ENCODE measurements at regions not wholly inside any gene's neighbourhood (a gene's known extent, or its start where the extent isn't known, plus 50 kb on each side); places are given as distances from the start of the nearest gene placed in this dataset.
A peak's percentile ranks its signal among the peaks of the same experiment; 100 is the strongest.

DNA sequence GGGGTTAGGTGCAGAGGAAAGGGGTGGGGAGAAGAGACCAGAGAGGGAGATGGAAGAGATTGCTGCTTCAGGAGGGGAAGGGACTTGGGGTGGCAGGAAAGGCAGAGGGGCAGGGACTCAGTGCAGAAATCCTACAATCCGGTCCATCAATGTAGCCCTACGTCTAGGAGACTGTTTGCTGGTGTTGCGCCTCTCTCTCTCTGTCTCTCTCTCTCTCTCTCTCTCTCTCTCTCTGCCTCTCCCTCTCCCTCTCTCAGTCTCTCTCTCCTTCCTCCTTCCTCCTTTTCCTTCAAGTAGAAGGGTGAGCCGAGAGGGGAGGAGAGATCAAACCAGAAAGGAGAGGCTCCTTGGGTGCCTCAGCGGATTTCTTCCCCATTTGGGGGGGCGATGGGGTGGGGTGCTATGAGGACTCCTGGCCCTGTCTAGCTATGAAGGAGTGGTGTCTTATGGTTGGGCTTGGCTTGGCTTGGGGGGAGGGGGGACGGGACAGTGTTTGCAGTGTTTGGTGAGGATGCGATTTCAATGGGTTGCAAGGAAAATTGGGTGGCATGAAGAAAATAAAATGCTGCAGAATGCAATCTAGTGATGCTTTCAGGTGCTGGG lies 181.2 kb downstream of the TBXT start:
- TF ChIP-seq CTCF (IDR thresholded peaks at IDR 0.05) (peak in 1 of 4 experiments; percentile 19), POLR2A (IDR thresholded peaks at IDR 0.05) (no peak)

Data from uterus (tissue), 2 donors.